ENCODE measurements at regions not wholly inside any gene's neighbourhood (a gene's known extent, or its start where the extent isn't known, plus 50 kb on each side); places are given as distances from the start of the nearest gene placed in this dataset.

GRCh38 chr20:51333971-51334370 is 208.5 kb downstream of the NFATC2 start:
- dilution Hi-C loops (cut with MboI; ENCODE audit: extremely low pct_ligation_motif_present, low sequenced_read_pairs): no loop called here
- peaks cover 25% of the 10 kb centered on the region for H3K4me1 ChIP-seq (ENCODE audit: control insufficient read depth, extremely low read depth, insufficient read depth, low read length)
- no peaks in the 10 kb centered on the region for H3K27me3 ChIP-seq (ENCODE audit: control insufficient read depth, extremely low read depth, insufficient read depth, low read length)
- H2AFZ ChIP-seq (ENCODE audit: control insufficient read depth, low read length): no peak overlapping the region
- no peak overlapping the region for H3K4me2 ChIP-seq (ENCODE audit: control insufficient read depth, extremely low read depth, insufficient read depth, low read depth, low read length)
- no peaks in the 10 kb centered on the region for H3K9me1 ChIP-seq (ENCODE audit: control insufficient read depth, extremely low read depth, insufficient read depth, low read length)
- no peak overlapping the region for H3K27ac ChIP-seq (ENCODE audit: control insufficient read depth, insufficient read depth, low read length)
- no peak overlapping the region for H3K4me3 ChIP-seq (ENCODE audit: control insufficient read depth in 2 of 3, extremely low read depth in 1 of 3, insufficient read depth in 2 of 3, low read depth in 1 of 3, low read length in 3 of 3)
- no peak overlapping the region for H3K9ac ChIP-seq (ENCODE audit: control insufficient read depth, extremely low read depth, insufficient read depth, low read length)
- TF ChIP-seq, protein P1, sequence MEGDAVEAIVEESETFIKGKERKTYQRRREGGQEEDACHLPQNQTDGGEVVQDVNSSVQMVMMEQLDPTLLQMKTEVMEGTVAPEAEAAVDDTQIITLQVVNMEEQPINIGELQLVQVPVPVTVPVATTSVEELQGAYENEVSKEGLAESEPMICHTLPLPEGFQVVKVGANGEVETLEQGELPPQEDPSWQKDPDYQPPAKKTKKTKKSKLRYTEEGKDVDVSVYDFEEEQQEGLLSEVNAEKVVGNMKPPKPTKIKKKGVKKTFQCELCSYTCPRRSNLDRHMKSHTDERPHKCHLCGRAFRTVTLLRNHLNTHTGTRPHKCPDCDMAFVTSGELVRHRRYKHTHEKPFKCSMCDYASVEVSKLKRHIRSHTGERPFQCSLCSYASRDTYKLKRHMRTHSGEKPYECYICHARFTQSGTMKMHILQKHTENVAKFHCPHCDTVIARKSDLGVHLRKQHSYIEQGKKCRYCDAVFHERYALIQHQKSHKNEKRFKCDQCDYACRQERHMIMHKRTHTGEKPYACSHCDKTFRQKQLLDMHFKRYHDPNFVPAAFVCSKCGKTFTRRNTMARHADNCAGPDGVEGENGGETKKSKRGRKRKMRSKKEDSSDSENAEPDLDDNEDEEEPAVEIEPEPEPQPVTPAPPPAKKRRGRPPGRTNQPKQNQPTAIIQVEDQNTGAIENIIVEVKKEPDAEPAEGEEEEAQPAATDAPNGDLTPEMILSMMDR (optimal IDR thresholded peaks at IDR 0.05 in 1 of 3, IDR thresholded peaks at IDR 0.05 in 1 of 3, conservative IDR thresholded peaks at IDR 0.05 in 1 of 3; ENCODE audit: extremely low read depth in 1 of 3, insufficient read depth in 2 of 3, low read length in 3 of 3): no peak
- TF ChIP-seq EZH2 (IDR thresholded peaks at IDR 0.05; ENCODE audit: low read length): no peak
- FAIRE-seq (no peak), DNase-seq (ENCODE audit: low read depth, low spot score) (no peak)
- H4K20me1 ChIP-seq (ENCODE audit: control insufficient read depth, extremely low read depth, insufficient read depth, low read length): no peaks in the 10 kb centered on the region
- no peaks in the 10 kb centered on the region for H3K79me2 ChIP-seq (ENCODE audit: control insufficient read depth, insufficient read depth, low read length)
- no peaks in the 10 kb centered on the region for H3K36me3 ChIP-seq (ENCODE audit: control insufficient read depth in 2 of 2, extremely low read depth in 1 of 2, insufficient read depth in 2 of 2, low read length in 2 of 2)
- peaks cover 2% of the 10 kb centered on the region for H3K9me3 ChIP-seq (ENCODE audit: control insufficient read depth, low read depth, low read length)

GRCh38 chr20:51333446-51333845 is 209.1 kb downstream of the NFATC2 start:
- TF ChIP-seq, protein P1 (optimal IDR thresholded peaks at IDR 0.05 in 1 of 3, IDR thresholded peaks at IDR 0.05 in 1 of 3, conservative IDR thresholded peaks at IDR 0.05 in 1 of 3; ENCODE audit: extremely low read depth in 1 of 3, insufficient read depth in 2 of 3, low read length in 3 of 3): no peak
- no peak for TF ChIP-seq EZH2 (IDR thresholded peaks at IDR 0.05; ENCODE audit: low read length)
- H3K27ac ChIP-seq (ENCODE audit: control insufficient read depth, insufficient read depth, low read length): no peak overlapping the region

More at GRCh38 chr20:51333446-51333845, 209.1 kb downstream of the NFATC2 start:
- no peak overlapping the region for H3K4me2 ChIP-seq (ENCODE audit: control insufficient read depth, extremely low read depth, insufficient read depth, low read depth, low read length)
- no peaks in the 10 kb centered on the region for H3K79me2 ChIP-seq (ENCODE audit: control insufficient read depth, insufficient read depth, low read length)
- FAIRE-seq (no peak), DNase-seq (ENCODE audit: low read depth, low spot score) (no peak)
- H3K9me1 ChIP-seq (ENCODE audit: control insufficient read depth, extremely low read depth, insufficient read depth, low read length): no peaks in the 10 kb centered on the region
- H3K4me1 ChIP-seq (ENCODE audit: control insufficient read depth, extremely low read depth, insufficient read depth, low read length): peaks cover 21% of the 10 kb centered on the region
- no peaks in the 10 kb centered on the region for H4K20me1 ChIP-seq (ENCODE audit: control insufficient read depth, extremely low read depth, insufficient read depth, low read length)
- H3K9me3 ChIP-seq (ENCODE audit: control insufficient read depth, low read depth, low read length): peaks cover 2% of the 10 kb centered on the region
- H3K36me3 ChIP-seq (ENCODE audit: control insufficient read depth in 2 of 2, extremely low read depth in 1 of 2, insufficient read depth in 2 of 2, low read length in 2 of 2): no peaks in the 10 kb centered on the region
- H3K27me3 ChIP-seq (ENCODE audit: control insufficient read depth, extremely low read depth, insufficient read depth, low read length): no peaks in the 10 kb centered on the region
- no peak overlapping the region for H3K4me3 ChIP-seq (ENCODE audit: control insufficient read depth in 2 of 3, extremely low read depth in 1 of 3, insufficient read depth in 2 of 3, low read depth in 1 of 3, low read length in 3 of 3)
- H3K9ac ChIP-seq (ENCODE audit: control insufficient read depth, extremely low read depth, insufficient read depth, low read length): no peak overlapping the region
- H2AFZ ChIP-seq (ENCODE audit: control insufficient read depth, low read length): no peak overlapping the region
- dilution Hi-C loops (cut with MboI; ENCODE audit: extremely low pct_ligation_motif_present, low sequenced_read_pairs): no loop called here
